SK-N-SH (cell line): ENCODE measurements at regions not wholly inside any gene's neighbourhood (a gene's known extent, or its start where the extent isn't known, plus 50 kb on each side); places are given as distances from the start of the nearest gene placed in this dataset.

Source experiments
- CTCF ChIA-PET: fragments of 300-600, 350-600 bp; formaldehyde crosslinking; extraction: SDS; loops from one replicate; lab custom pipeline; 2021; lab: Yijun Ruan, JAX
- POLR2A ChIA-PET: fragments of 350-600 bp; sonication (Branson Sonifier 250); formaldehyde crosslinking; extraction: SDS; loops from one replicate; lab custom pipeline; 2020; ENCODE audit warnings: antibody characterized with exemption, inconsistent platforms; lab: Yijun Ruan, JAX
- DNase-seq: peaks from one replicate; pipeline ENCODE4 v3.0.0; 2012
- H2AFZ ChIP-seq: fragments of 200-600 bp; sonication (generic); 2 replicates; pipeline ENCODE4 v1.8.1; 2016; ENCODE audit warnings: antibody characterized with exemption, mild to moderate bottlenecking, low read depth
- H3F3A ChIP-seq: fragments of 200-600 bp; sonication (generic); replicated peaks from 2 replicates; pipeline ENCODE3; 2016; ENCODE audit warnings: antibody characterized with exemption, mild to moderate bottlenecking; ENCODE audit not compliant: insufficient read depth
- H3K27ac ChIP-seq, 2 experiments: fragments of 200-500 bp in 1 of 2; fragments of 200-600 bp in 1 of 2; sonication (Bioruptor generic) in 1 of 2; sonication (generic), shearing (Covaris generic) in 1 of 2; 2 replicates each; pipeline versions ENCODE4 v1.5.1 to v1.6.1; 2014 to 2016; ENCODE audit warnings: low read depth in 2 of 2, inconsistent platforms in 1 of 2, low read length in 1 of 2, mild to moderate bottlenecking in 1 of 2, mixed read lengths in 1 of 2
- H3K27me3 ChIP-seq: fragments of 200-600 bp; sonication (generic), shearing (Covaris generic); 2 replicates; pipeline ENCODE4 v1.6.1; 2016; ENCODE audit warnings: mixed run types; ENCODE audit not compliant: insufficient read depth
- H3K36me3 ChIP-seq, 2 experiments: fragments of 200-500 bp in 1 of 2; fragments of 200-600 bp in 1 of 2; sonication (Bioruptor generic) in 1 of 2; sonication (generic) in 1 of 2; replicated peaks in 1 of 2; 2 replicates each; pipeline versions ENCODE3 to v1.5.1; 2014 to 2016; ENCODE audit warnings: low read length in 1 of 2, mild to moderate bottlenecking in 1 of 2; ENCODE audit not compliant: insufficient read depth in 2 of 2, control insufficient read depth in 1 of 2
- H3K4me1 ChIP-seq, 2 experiments: fragments of 200-500 bp in 1 of 2; fragments of 200-600 bp in 1 of 2; sonication (Bioruptor generic) in 1 of 2; sonication (generic), shearing (Covaris generic) in 1 of 2; 2 replicates each; pipeline versions ENCODE4 v1.5.1 to v1.6.1; 2014 to 2016; ENCODE audit warnings: low read depth in 1 of 2, low read length in 1 of 2, mixed run types in 1 of 2; ENCODE audit not compliant: insufficient read depth in 2 of 2, control insufficient read depth in 1 of 2
- H3K4me2 ChIP-seq: fragments of 200-600 bp; sonication (generic), shearing (Covaris generic); 2 replicates; pipeline ENCODE4 v1.6.1; 2017; ENCODE audit warnings: mixed run types
- H3K4me3 ChIP-seq, 2 experiments: fragments of 200-500 bp in 1 of 2; fragments of 200-600 bp in 1 of 2; sonication (Bioruptor generic) in 1 of 2; sonication (generic), shearing (Covaris generic) in 1 of 2; 2 replicates each; pipeline versions ENCODE4 v1.5.1 to v1.8.1; 2014 to 2016; ENCODE audit warnings: low read depth in 2 of 2, inconsistent platforms in 1 of 2, low read length in 1 of 2, mild to moderate bottlenecking in 1 of 2, mixed read lengths in 1 of 2, moderate library complexity in 1 of 2
- H3K79me2 ChIP-seq: fragments of 200-600 bp; sonication (generic); 2 replicates; pipeline ENCODE4 v1.8.1; 2017; ENCODE audit warnings: mild to moderate bottlenecking; ENCODE audit not compliant: insufficient read depth
- H3K9ac ChIP-seq: fragments of 200-600 bp; sonication (generic); 2 replicates; pipeline ENCODE4 v1.6.1; 2017; ENCODE audit warnings: mixed run types
- H3K9me2 ChIP-seq: fragments of 200-600 bp; sonication (generic); 2 replicates; pipeline ENCODE4 v1.6.1; 2017; ENCODE audit warnings: mixed run types
- H3K9me3 ChIP-seq: fragments of 200-600 bp; sonication (generic); 2 replicates; pipeline ENCODE4 v1.6.1; 2017; ENCODE audit warnings: mixed run types, mild to moderate bottlenecking, moderate library complexity
- H4K20me1 ChIP-seq: fragments of 200-600 bp; sonication (generic); 2 replicates; pipeline ENCODE4 v1.6.1; 2017; ENCODE audit warnings: mild to moderate bottlenecking, mixed run types; ENCODE audit not compliant: insufficient read depth
- EP300 ChIP-seq, 2 experiments: IDR thresholded peaks; 2 replicates each; pipeline versions ENCODE4 v1.4.0 to v1.6.1; 2012; ENCODE audit warnings: borderline replicate concordance in 1 of 2, low read depth in 1 of 2, low read length in 1 of 2
- EZH2phosphoT487 ChIP-seq: fragments of 200-600 bp; sonication (generic); IDR thresholded peaks from 2 replicates; pipeline ENCODE4 v1.6.1; 2017; ENCODE audit warnings: low read depth, mixed run types, mild to moderate bottlenecking, antibody characterized with exemption, moderate library complexity, borderline replicate concordance
- FOSL2 ChIP-seq: IDR thresholded peaks from 2 replicates; pipeline ENCODE4 v1.4.0; 2012; ENCODE audit warnings: low read depth, mild to moderate bottlenecking, moderate library complexity, borderline replicate concordance
- FOXJ3 ChIP-seq: sonication (generic); formaldehyde crosslinking; IDR thresholded peaks from 2 replicates; pipeline ENCODE4 v1.5.1; 2020; ENCODE audit warnings: mild to moderate bottlenecking, missing genetic modification reagents
- GATA2 ChIP-seq: sonication (generic); formaldehyde crosslinking; IDR thresholded peaks from 2 replicates; pipeline ENCODE4 v1.5.0; 2020; ENCODE audit warnings: mild to moderate bottlenecking, missing genetic modification reagents
- IRF3 ChIP-seq: fragments of 150-350 bp; IDR thresholded peaks from 2 replicates; pipeline ENCODE4 v1.6.1; 2016; ENCODE audit warnings: mild to moderate bottlenecking, low read depth, low read length
- JUND ChIP-seq: IDR thresholded peaks from 2 replicates; pipeline ENCODE4 v1.4.0; 2012
- MAX ChIP-seq: IDR thresholded peaks from 2 replicates; pipeline ENCODE4 v1.4.0; 2012; ENCODE audit warnings: low read depth
- MEF2A ChIP-seq: IDR thresholded peaks from 2 replicates; pipeline ENCODE4 v1.4.0; 2012; ENCODE audit warnings: low read depth, borderline replicate concordance
- NFIC ChIP-seq: IDR thresholded peaks from 2 replicates; pipeline ENCODE4 v1.4.0; 2012; ENCODE audit warnings: borderline replicate concordance
- NRF1 ChIP-seq: IDR thresholded peaks from 2 replicates; pipeline ENCODE4 v1.6.1; 2012; ENCODE audit warnings: low read depth, mild to moderate bottlenecking, low read length
- PBX3 ChIP-seq: IDR thresholded peaks from 2 replicates; pipeline ENCODE4; 2012
- RAD21 ChIP-seq: IDR thresholded peaks from 2 replicates; pipeline ENCODE4 v1.6.1; 2012; ENCODE audit warnings: mild to moderate bottlenecking, low read length
- RCOR1 ChIP-seq: fragments of 150-350 bp; IDR thresholded peaks from 2 replicates; pipeline ENCODE4 v1.6.1; 2017; ENCODE audit warnings: antibody characterized with exemption, low read length
- SIN3A ChIP-seq: IDR thresholded peaks from 2 replicates; pipeline ENCODE4 v1.6.1; 2012; ENCODE audit warnings: low read depth, mild to moderate bottlenecking, low read length, moderate library complexity, borderline replicate concordance
- SMC3 ChIP-seq: IDR thresholded peaks from 2 replicates; pipeline ENCODE4 v1.6.1; 2012; ENCODE audit warnings: low read depth, low read length, improper control_type of control experiment
- USF2 ChIP-seq: fragments of 150-350 bp; IDR thresholded peaks from 2 replicates; pipeline ENCODE4 v1.6.1; 2017; ENCODE audit warnings: antibody characterized with exemption, low read length, low read depth, borderline replicate concordance
- YY1 ChIP-seq: IDR thresholded peaks from 2 replicates; pipeline ENCODE4 v1.4.0; 2012; ENCODE audit warnings: low read depth, mild to moderate bottlenecking
- WGBS: methylation state at CpG from one replicate; pipeline ENCODE4 v1.1.6; 2017; ENCODE audit warnings: low lambda C conversion rate; 5-methylcytosine and 5-hydroxymethylcytosine counted together

GRCh38 chr6:88520445-88520844 is 354.3 kb upstream of the CNR1 start:
- Histone ChIP-seq H2AFZ (no peak overlapping the region), H3K27ac (no peak overlapping the region), H3K27me3 (no peaks in the 10 kb centered on the region), H3K4me3 (no peak overlapping the region), H4K20me1 (no peaks in the 10 kb centered on the region), H3K9me3 (no peaks in the 10 kb centered on the region), H3K9ac (no peak overlapping the region), H3K79me2 (no peaks in the 10 kb centered on the region), H3F3A (no peaks in the 10 kb centered on the region), H3K4me1 (no peaks in the 10 kb centered on the region), H3K9me2 (no peaks in the 10 kb centered on the region), H3K4me2 (no peak overlapping the region), H3K36me3 (no peaks in the 10 kb centered on the region)
- POLR2A ChIA-PET: no interaction called here
- DNase-seq: peak; percentile 9
- CTCF ChIA-PET: interaction anchor here (2.0 kb wide), 1 partner anchor 27 kb away, joined by 4 read pairs; no protein-coding TSS in a partner anchor
- 19% methylated on average over 7 of the region's 7 CpGs for WGBS
- TF ChIP-seq SMC3 (no peak), GATA2 (CRISPR knock-in tag) (peak; percentile 32; the same call in 1 of the 2 replicates)

GRCh38 chr6:88520017-88520338 is 353.8 kb upstream of the CNR1 start:
- no peaks in the 10 kb centered on the region for H3K79me2 ChIP-seq
- no peak overlapping the region for H3K4me2 ChIP-seq
- DNase-seq: no peak
- no peaks in the 10 kb centered on the region for H3K9me3 ChIP-seq
- no peaks in the 10 kb centered on the region for H4K20me1 ChIP-seq
- H3K9me2 ChIP-seq: no peaks in the 10 kb centered on the region
- no peaks in the 10 kb centered on the region for H3F3A ChIP-seq
- no peak overlapping the region for H2AFZ ChIP-seq
- CTCF ChIA-PET: interaction anchor here (2.0 kb wide), 1 partner anchor 27 kb away, joined by 4 read pairs; no protein-coding TSS in a partner anchor
- H3K27me3 ChIP-seq: no peaks in the 10 kb centered on the region
- H3K4me3 ChIP-seq: no peak overlapping the region
- H3K36me3 ChIP-seq: no peaks in the 10 kb centered on the region
- H3K4me1 ChIP-seq: no peaks in the 10 kb centered on the region
- H3K9ac ChIP-seq: no peak overlapping the region
- POLR2A ChIA-PET: no interaction called here
- TF ChIP-seq SIN3A (no peak), JUND (no peak), USF2 (no peak), EP300 (IDR thresholded peaks at IDR 0.05; ENCODE audit: borderline replicate concordance in 1 of 2, low read depth in 1 of 2, low read length in 1 of 2) (no peak), EZH2phosphoT487 (no peak), SMC3 (no peak), RCOR1 (no peak)
- H3K27ac ChIP-seq: no peak overlapping the region

- Histone ChIP-seq H3F3A (no peaks in the 10 kb centered on the region), H3K36me3 (no peaks in the 10 kb centered on the region), H3K9me3 (no peaks in the 10 kb centered on the region), H3K4me2 (no peak overlapping the region), H3K27ac (no peak overlapping the region), H3K27me3 (no peaks in the 10 kb centered on the region), H3K4me3 (no peak overlapping the region), H4K20me1 (no peaks in the 10 kb centered on the region), H3K9me2 (no peaks in the 10 kb centered on the region), H2AFZ (no peak overlapping the region), H3K9ac (no peak overlapping the region), H3K4me1 (no peaks in the 10 kb centered on the region), H3K79me2 (no peaks in the 10 kb centered on the region)
- ChIA-PET POLR2A (no interaction called here), CTCF (interaction anchor here (0.6 to 2.0 kb wide), 2 partner anchors 26 to 33 kb away, joined by 3 to 4 read pairs; no protein-coding TSS in a partner anchor)
- 34% methylated on average over 10 of the region's 10 CpGs for WGBS
- DNase-seq: no peak
- TF ChIP-seq GATA2 (CRISPR knock-in tag) (no peak), YY1 (no peak), RAD21 (no peak), MAX (no peak), IRF3 (no peak), FOXJ3 (CRISPR knock-in tag) (no peak), FOSL2 (no peak), EP300 (IDR thresholded peaks at IDR 0.05; ENCODE audit: borderline replicate concordance in 1 of 2, low read depth in 1 of 2, low read length in 1 of 2) (no peak), MEF2A (no peak), NRF1 (no peak), NFIC (no peak), PBX3 (no peak)
Measured at GRCh38 chr6:88519301-88520016, 353.3 kb upstream of the CNR1 start.
